Ascending aorta (tissue), 2 donors: ENCODE measurements at regions not wholly inside any gene's neighbourhood (a gene's known extent, or its start where the extent isn't known, plus 50 kb on each side); places are given as distances from the start of the nearest gene placed in this dataset.

Experiments
- DNase-seq, 2 donors: peaks; one replicate each; pipeline ENCODE4 v3.0.0-alpha.2; 2019; ENCODE audit warnings: low spot score in 2 of 2
- H3K27ac ChIP-seq, 2 donors: fragments of 200-600 bp; sonication (generic); one replicate each; pipeline ENCODE4 v1.5.1; 2016 to 2017; ENCODE audit warnings: mild to moderate bottlenecking in 1 of 2
- H3K27me3 ChIP-seq: fragments of 200-600 bp; sonication (generic); one replicate; pipeline ENCODE4 v1.5.1; 2017
- H3K36me3 ChIP-seq, 2 donors: fragments of 200-600 bp; sonication (generic); one replicate each; pipeline ENCODE4 v1.5.1; 2016
- H3K4me1 ChIP-seq, 2 donors: fragments of 200-600 bp; sonication (generic); one replicate each; pipeline ENCODE4 v1.5.1; 2016 to 2017; ENCODE audit warnings: mild to moderate bottlenecking in 1 of 2
- H3K4me3 ChIP-seq, 2 donors: fragments of 200-600 bp; sonication (generic); one replicate each; pipeline ENCODE4 v1.5.1; 2016 to 2017; ENCODE audit warnings: mild to moderate bottlenecking in 1 of 2
- H3K9me3 ChIP-seq, 2 donors: fragments of 200-600 bp; sonication (generic); one replicate each; pipeline ENCODE4 v1.5.1; 2016
- CTCF ChIP-seq, 3 experiments: fragments of 200-600 bp in 2 of 3; fragments of 450-650 bp in 1 of 3; sonication (generic) in 2 of 3; IDR thresholded peaks; one replicate each; pipeline ENCODE4 v1.5.1; 2016 to 2019; ENCODE audit warnings: antibody characterized with exemption in 3 of 3, mild to moderate bottlenecking in 1 of 3, moderate library complexity in 1 of 3
- intact Hi-C: fragments of 100-400 bp; cut with DNase I; formaldehyde crosslinking; loops from one replicate; pipeline ENCODE4 v1.15.1; 2023

GRCh38 chr5:38051711-38052511, 206.4 kb upstream of the EGFLAM start:
- no peak for TF ChIP-seq CTCF (IDR thresholded peaks at IDR 0.05)
- no peaks in the 10 kb centered on the region for H3K27me3 ChIP-seq
- intact Hi-C loops = no loop called here
- H3K9me3 ChIP-seq = no peaks in the 10 kb centered on the region
- DNase-seq = no peak
- H3K36me3 ChIP-seq = no peaks in the 10 kb centered on the region
- H3K4me1 ChIP-seq = no peaks in the 10 kb centered on the region
- H3K4me3 ChIP-seq = no peak overlapping the region
- H3K27ac ChIP-seq = no peak overlapping the region

DNA sequence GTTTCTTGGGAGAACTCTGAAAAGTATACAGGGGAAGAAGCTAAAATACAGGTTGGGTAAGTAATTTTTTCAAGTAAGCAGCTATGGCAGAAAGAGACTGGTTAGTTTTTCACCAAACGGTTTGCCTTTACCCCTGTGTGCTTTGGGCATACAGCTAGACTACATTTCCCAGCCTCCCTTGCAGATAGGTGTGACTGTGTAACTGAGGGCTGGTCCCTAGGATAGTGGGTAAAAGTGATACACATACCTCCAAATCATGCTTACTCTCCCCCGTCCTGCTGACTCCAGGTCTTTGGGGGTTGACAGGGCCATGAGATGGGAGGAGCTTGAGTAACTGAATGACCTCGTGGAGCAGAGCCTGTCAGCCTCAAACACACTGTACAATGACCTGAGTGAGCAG, 208.6 kb upstream of the GDNF start:
- H3K27ac ChIP-seq = no peak overlapping the region
- TF ChIP-seq CTCF (IDR thresholded peaks at IDR 0.05) = no peak
- H3K27me3 ChIP-seq = no peaks in the 10 kb centered on the region
- H3K36me3 ChIP-seq = no peaks in the 10 kb centered on the region
- no peak overlapping the region for H3K4me3 ChIP-seq
- intact Hi-C loops = no loop called here
- no peak for DNase-seq
- no peaks in the 10 kb centered on the region for H3K9me3 ChIP-seq
- no peaks in the 10 kb centered on the region for H3K4me1 ChIP-seq

DNA sequence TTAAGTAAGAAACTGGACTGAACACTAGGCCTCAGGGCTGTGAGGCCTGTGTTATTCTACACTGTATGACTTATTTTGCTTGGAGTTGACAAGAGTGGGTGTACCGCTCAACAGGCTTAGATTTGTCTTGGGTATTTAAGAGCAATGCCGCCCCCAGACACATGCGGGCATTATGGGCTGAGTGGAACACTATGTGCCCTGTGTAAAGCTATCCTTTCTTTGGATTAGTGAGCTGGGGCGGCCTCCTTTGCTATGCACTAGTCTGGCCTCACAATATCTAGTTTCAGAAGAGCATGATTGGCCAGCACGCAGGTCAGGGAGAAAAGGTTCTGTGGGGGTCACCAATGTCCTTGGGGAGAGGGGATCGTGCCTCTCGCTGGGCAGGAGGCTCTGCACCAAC, 206.3 kb upstream of the GDNF start:
- intact Hi-C loops = no loop called here
- no peak for TF ChIP-seq CTCF (IDR thresholded peaks at IDR 0.05)
- H3K9me3 ChIP-seq = no peaks in the 10 kb centered on the region
- no peak overlapping the region for H3K27ac ChIP-seq
- H3K27me3 ChIP-seq = no peaks in the 10 kb centered on the region
- no peaks in the 10 kb centered on the region for H3K4me1 ChIP-seq
- H3K4me3 ChIP-seq = no peak overlapping the region
- DNase-seq = no peak
- no peaks in the 10 kb centered on the region for H3K36me3 ChIP-seq

DNA sequence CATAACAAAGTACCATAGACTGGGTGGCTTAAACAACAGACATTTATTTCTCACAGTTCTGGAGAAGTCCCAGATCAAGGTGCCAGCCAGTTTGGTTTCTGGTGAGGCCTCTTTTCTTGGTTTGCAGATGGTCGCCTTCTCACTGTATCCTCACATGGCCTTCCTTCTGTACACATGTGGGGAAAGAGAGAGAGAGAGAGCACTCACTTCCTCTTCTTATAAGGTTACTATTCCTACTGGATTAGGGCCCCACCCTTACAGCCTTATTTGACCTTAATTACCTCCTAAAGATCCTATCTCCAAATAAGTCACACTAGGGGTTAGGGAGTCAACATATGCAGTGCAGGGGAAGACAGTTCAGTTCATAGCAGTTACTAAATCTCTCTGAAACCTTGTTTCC, 205.6 kb upstream of the GDNF start:
- H3K36me3 ChIP-seq = no peaks in the 10 kb centered on the region
- TF ChIP-seq CTCF (IDR thresholded peaks at IDR 0.05) = no peak
- H3K27ac ChIP-seq = no peak overlapping the region
- no peaks in the 10 kb centered on the region for H3K9me3 ChIP-seq
- no peaks in the 10 kb centered on the region for H3K27me3 ChIP-seq
- H3K4me3 ChIP-seq = no peak overlapping the region
- DNase-seq = no peak
- no peaks in the 10 kb centered on the region for H3K4me1 ChIP-seq
- intact Hi-C loops = no loop called here

DNA sequence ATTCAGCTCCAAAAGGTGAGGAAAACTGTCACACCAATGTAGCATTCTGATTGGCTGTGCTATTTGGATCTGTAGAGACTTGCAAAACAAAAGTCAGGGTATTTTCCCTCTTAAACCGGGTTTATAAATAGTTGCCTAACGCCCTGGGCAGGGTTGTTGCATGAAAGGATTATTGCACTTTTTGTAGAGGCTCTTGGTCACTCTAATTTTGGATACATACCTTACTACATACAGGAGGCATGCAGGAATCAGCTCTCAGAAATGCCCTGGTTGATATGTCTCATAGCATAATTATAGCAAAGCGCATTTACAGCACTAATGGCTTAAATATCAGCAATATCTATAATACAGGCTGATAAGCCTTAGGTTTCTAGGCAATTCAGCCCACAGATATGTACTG, 200.0 kb upstream of the GDNF start:
- no peaks in the 10 kb centered on the region for H3K4me1 ChIP-seq
- no peaks in the 10 kb centered on the region for H3K9me3 ChIP-seq
- TF ChIP-seq CTCF (IDR thresholded peaks at IDR 0.05) = no peak
- H3K27ac ChIP-seq = no peak overlapping the region
- DNase-seq = no peak
- intact Hi-C loops = no loop called here
- H3K4me3 ChIP-seq = no peak overlapping the region
- H3K27me3 ChIP-seq = no peaks in the 10 kb centered on the region
- H3K36me3 ChIP-seq = no peaks in the 10 kb centered on the region

DNA sequence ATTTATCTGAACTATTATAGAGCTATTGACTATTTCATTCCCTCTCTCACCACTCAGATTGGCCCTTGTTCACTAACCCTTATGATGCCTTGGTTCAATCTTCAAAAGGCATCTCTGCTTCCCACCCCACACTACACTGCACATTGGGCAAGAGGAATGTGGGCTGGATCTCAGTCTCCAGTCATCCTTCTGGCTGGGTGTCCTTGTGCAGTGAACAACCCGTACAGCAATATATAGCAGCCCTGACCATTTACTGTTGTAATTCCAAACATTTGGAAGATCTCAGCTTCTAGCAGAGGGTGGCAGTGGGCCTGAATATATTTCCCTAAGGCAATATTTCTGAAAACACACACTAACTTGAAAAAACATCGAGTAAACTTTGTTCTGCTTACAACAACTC, 199.2 kb upstream of the GDNF start:
- H3K4me3 ChIP-seq = no peak overlapping the region
- intact Hi-C loops = no loop called here
- no peak for DNase-seq
- H3K27ac ChIP-seq = no peak overlapping the region
- H3K4me1 ChIP-seq = no peaks in the 10 kb centered on the region
- no peak for TF ChIP-seq CTCF (IDR thresholded peaks at IDR 0.05)
- H3K9me3 ChIP-seq = no peaks in the 10 kb centered on the region
- H3K36me3 ChIP-seq = no peaks in the 10 kb centered on the region
- H3K27me3 ChIP-seq = no peaks in the 10 kb centered on the region
